Neural progenitor cell (in vitro differentiated cells): ENCODE measurements at regions not wholly inside any gene's neighbourhood (a gene's known extent, or its start where the extent isn't known, plus 50 kb on each side); places are given as distances from the start of the nearest gene placed in this dataset.

ENCODE experiments used
- DNase-seq: peaks from one replicate; pipeline ENCODE4 v3.0.0-alpha.2; 2016; ENCODE audit warnings: low spot score
- H2AFZ ChIP-seq: fragments of 200-600 bp; sonication (generic); replicated peaks from 2 replicates; pipeline ENCODE4 v1.6.1; 2016; ENCODE audit warnings: antibody characterized with exemption
- H3F3A ChIP-seq: fragments of 200-600 bp; sonication (generic); 2 replicates; pipeline ENCODE4 v1.6.1; 2016; ENCODE audit warnings: antibody characterized with exemption, low read depth
- H3K27ac ChIP-seq: fragments of 200-600 bp; sonication (generic); 2 replicates; pipeline ENCODE4 v1.5.1; 2016; ENCODE audit warnings: mild to moderate bottlenecking
- H3K27me3 ChIP-seq: fragments of 200-600 bp; sonication (generic); 2 replicates; pipeline ENCODE4 v1.6.1; 2016; ENCODE audit warnings: mild to moderate bottlenecking, moderate library complexity
- H3K36me3 ChIP-seq: fragments of 200-600 bp; sonication (generic); 2 replicates; pipeline ENCODE4 v1.5.1; 2016
- H3K4me1 ChIP-seq: fragments of 200-600 bp; sonication (generic); 2 replicates; pipeline ENCODE4 v1.6.1; 2016; ENCODE audit warnings: mixed run types
- H3K4me2 ChIP-seq: fragments of 200-600 bp; sonication (generic); 2 replicates; pipeline ENCODE4 v1.6.1; 2016
- H3K4me3 ChIP-seq: fragments of 200-600 bp; sonication (generic); 2 replicates; pipeline ENCODE4 v1.5.1; 2016
- H3K79me2 ChIP-seq: fragments of 200-600 bp; sonication (generic); 2 replicates; pipeline ENCODE4 v1.6.1; 2016; ENCODE audit warnings: low read depth
- H3K9ac ChIP-seq: fragments of 200-600 bp; sonication (generic); 2 replicates; pipeline ENCODE4 v1.6.1; 2016
- H3K9me3 ChIP-seq: fragments of 200-600 bp; sonication (generic); 2 replicates; pipeline ENCODE4 v1.5.1; 2016; ENCODE audit warnings: low read depth
- H4K20me1 ChIP-seq: fragments of 200-600 bp; sonication (generic); 2 replicates; pipeline ENCODE4 v1.6.1; 2016; ENCODE audit warnings: low read depth
- H3K27ac Mint-ChIP-seq: 3 replicates; pipeline ENCODE4 v1.8.0; 2021; ENCODE audit warnings: mixed read lengths
- H3K27me3 Mint-ChIP-seq: 2 replicates; pipeline ENCODE4 v1.8.0; 2022; ENCODE audit warnings: low read depth, mild to moderate bottlenecking, inconsistent platforms, moderate library complexity, mixed read lengths; ENCODE audit not compliant: insufficient read depth
- H3K36me3 Mint-ChIP-seq: 3 replicates; pipeline ENCODE4 v1.8.0; 2021; ENCODE audit warnings: mixed read lengths
- H3K4me1 Mint-ChIP-seq: 3 replicates; pipeline ENCODE4 v1.8.0; 2021; ENCODE audit warnings: mixed read lengths
- H3K4me3 Mint-ChIP-seq: 3 replicates; pipeline ENCODE4 v1.8.0; 2021; ENCODE audit warnings: mild to moderate bottlenecking, moderate library complexity, mixed read lengths
- H3K9me3 Mint-ChIP-seq: 3 replicates; pipeline ENCODE4 v1.8.0; 2020; ENCODE audit warnings: mixed read lengths
- EZH2 ChIP-seq: fragments of 200-600 bp; sonication (generic); IDR thresholded peaks from 2 replicates; pipeline ENCODE4 v1.6.1; 2017; ENCODE audit warnings: antibody characterized with exemption, mild to moderate bottlenecking, moderate library complexity
- EZH2phosphoT487 ChIP-seq: fragments of 200-600 bp; sonication (generic); IDR thresholded peaks from 2 replicates; pipeline ENCODE4 v1.6.1; 2017; ENCODE audit warnings: antibody characterized with exemption
- TF ChIP-seq, protein P1 (sequence below): fragments of 200-600 bp; sonication (generic); IDR thresholded peaks from 2 replicates; pipeline ENCODE4 v1.5.1; 2017; ENCODE audit warnings: antibody characterized with exemption, mild to moderate bottlenecking

DNA sequence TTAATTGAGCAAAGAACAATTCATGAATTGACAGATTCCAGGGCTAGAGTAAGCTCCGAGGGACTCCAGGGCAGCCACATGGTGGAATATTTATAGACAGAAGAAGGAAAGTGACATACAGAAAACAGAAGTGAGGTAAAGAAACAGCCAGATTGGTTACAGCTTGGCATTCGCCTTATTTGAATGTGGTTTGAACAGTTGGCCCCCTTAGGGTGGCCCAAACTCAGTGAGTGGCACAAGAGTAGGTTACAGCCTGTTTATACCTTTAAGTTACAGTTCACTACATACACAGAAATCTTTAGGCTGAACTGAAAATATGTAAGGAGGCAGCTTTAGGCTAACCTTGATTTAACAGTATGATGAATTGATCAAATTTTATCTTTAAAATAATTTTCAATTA is 174.5 kb upstream of the CNOT2 start:
- H3K27ac Mint-ChIP-seq: no peak overlapping the region
- no peak overlapping the region for H3K4me3 Mint-ChIP-seq
- no peaks in the 10 kb centered on the region for H3K36me3 Mint-ChIP-seq
- no peaks in the 10 kb centered on the region for H3K9me3 Mint-ChIP-seq
- H3K4me1 Mint-ChIP-seq: peaks cover 3% of the 10 kb centered on the region
- Histone ChIP-seq H4K20me1 (no peaks in the 10 kb centered on the region), H3K9me3 (no peaks in the 10 kb centered on the region), H3F3A (no peaks in the 10 kb centered on the region), H3K4me3 (no peak overlapping the region), H3K9ac (no peak overlapping the region), H3K27ac (no peak overlapping the region), H3K4me2 (no peak overlapping the region), H3K79me2 (no peaks in the 10 kb centered on the region), H3K36me3 (no peaks in the 10 kb centered on the region), H2AFZ (no peak overlapping the region), H3K27me3 (no peaks in the 10 kb centered on the region), H3K4me1 (peaks cover 6% of the 10 kb centered on the region)
- peaks cover 3% of the 10 kb centered on the region for H3K27me3 Mint-ChIP-seq
- no peak for DNase-seq
- no peak for TF ChIP-seq EZH2phosphoT487
- TF ChIP-seq, protein P1, sequence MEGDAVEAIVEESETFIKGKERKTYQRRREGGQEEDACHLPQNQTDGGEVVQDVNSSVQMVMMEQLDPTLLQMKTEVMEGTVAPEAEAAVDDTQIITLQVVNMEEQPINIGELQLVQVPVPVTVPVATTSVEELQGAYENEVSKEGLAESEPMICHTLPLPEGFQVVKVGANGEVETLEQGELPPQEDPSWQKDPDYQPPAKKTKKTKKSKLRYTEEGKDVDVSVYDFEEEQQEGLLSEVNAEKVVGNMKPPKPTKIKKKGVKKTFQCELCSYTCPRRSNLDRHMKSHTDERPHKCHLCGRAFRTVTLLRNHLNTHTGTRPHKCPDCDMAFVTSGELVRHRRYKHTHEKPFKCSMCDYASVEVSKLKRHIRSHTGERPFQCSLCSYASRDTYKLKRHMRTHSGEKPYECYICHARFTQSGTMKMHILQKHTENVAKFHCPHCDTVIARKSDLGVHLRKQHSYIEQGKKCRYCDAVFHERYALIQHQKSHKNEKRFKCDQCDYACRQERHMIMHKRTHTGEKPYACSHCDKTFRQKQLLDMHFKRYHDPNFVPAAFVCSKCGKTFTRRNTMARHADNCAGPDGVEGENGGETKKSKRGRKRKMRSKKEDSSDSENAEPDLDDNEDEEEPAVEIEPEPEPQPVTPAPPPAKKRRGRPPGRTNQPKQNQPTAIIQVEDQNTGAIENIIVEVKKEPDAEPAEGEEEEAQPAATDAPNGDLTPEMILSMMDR: no peak
- TF ChIP-seq EZH2: no peak

GRCh38 chr12:70069221-70070105 is 173.8 kb upstream of the CNOT2 start:
- H3K4me2 ChIP-seq: no peak overlapping the region
- peaks cover 3% of the 10 kb centered on the region for H3K4me1 Mint-ChIP-seq
- no peak overlapping the region for H3K4me3 Mint-ChIP-seq

DNA sequence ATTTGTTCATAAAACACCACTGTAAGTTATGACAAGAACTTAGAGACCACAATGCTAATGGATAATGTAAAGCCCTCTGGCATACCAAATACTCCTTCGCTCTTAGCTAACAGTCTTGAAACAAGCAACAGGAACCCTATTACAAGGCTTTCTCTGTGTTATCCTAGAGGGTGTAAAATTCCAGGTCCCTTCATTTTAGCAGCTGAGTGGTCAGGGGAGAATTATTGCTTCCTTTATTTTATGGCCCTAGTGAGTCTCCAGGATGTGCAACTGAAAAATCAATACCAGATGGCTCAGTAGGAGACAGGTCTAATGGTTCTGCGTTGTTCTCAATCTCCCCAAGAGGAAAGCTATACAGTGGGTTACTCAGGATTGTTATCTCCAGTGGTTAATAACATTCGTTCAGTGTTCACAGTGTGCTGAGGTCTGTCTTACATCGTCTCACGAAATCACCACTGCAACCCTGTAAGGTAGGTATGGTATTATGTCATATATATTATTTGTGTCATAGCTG is 172.7 kb upstream of the CNOT2 start:
- Mint-ChIP-seq H3K9me3 (no peaks in the 10 kb centered on the region), H3K27me3 (peaks cover 3% of the 10 kb centered on the region), H3K4me1 (peaks cover under 1% of the 10 kb centered on the region), H3K4me3 (no peak overlapping the region), H3K36me3 (no peaks in the 10 kb centered on the region), H3K27ac (no peak overlapping the region)
- Histone ChIP-seq H3K36me3 (no peaks in the 10 kb centered on the region), H3K27ac (no peak overlapping the region), H3F3A (no peaks in the 10 kb centered on the region), H3K9me3 (no peaks in the 10 kb centered on the region), H3K27me3 (no peaks in the 10 kb centered on the region), H3K4me1 (peaks cover 10% of the 10 kb centered on the region), H2AFZ (no peak overlapping the region), H3K9ac (no peak overlapping the region), H3K4me2 (no peak overlapping the region), H4K20me1 (no peaks in the 10 kb centered on the region), H3K79me2 (no peaks in the 10 kb centered on the region), H3K4me3 (no peak overlapping the region)
- no peak for TF ChIP-seq EZH2
- TF ChIP-seq EZH2phosphoT487: no peak
- TF ChIP-seq, protein P1: no peak
- DNase-seq: no peak

More at GRCh38 chr12:70069221-70070105, 173.8 kb upstream of the CNOT2 start:
- H3K27ac ChIP-seq: no peak overlapping the region
- no peaks in the 10 kb centered on the region for H3K36me3 ChIP-seq
- no peaks in the 10 kb centered on the region for H3K27me3 ChIP-seq
- DNase-seq: no peak
- H2AFZ ChIP-seq: no peak overlapping the region
- H3K9me3 Mint-ChIP-seq: no peaks in the 10 kb centered on the region
- H3K36me3 Mint-ChIP-seq: no peaks in the 10 kb centered on the region
- H3K9me3 ChIP-seq: no peaks in the 10 kb centered on the region
- H3K4me1 ChIP-seq: peaks cover 10% of the 10 kb centered on the region
- H3K27me3 Mint-ChIP-seq: peaks cover 3% of the 10 kb centered on the region
- no peak overlapping the region for H3K9ac ChIP-seq
- no peak overlapping the region for H3K27ac Mint-ChIP-seq
- no peak overlapping the region for H3K4me3 ChIP-seq
- H3K79me2 ChIP-seq: no peaks in the 10 kb centered on the region
- no peaks in the 10 kb centered on the region for H4K20me1 ChIP-seq
- no peaks in the 10 kb centered on the region for H3F3A ChIP-seq
- TF ChIP-seq, protein P1: no peak
- TF ChIP-seq EZH2phosphoT487: no peak
- TF ChIP-seq EZH2: no peak
